Activated naive CD8-positive, alpha-beta T cell treated with anti-CD3 and anti-CD28 coated beads, Interleukin-2, amount 50 U/mL, for 24 hours (primary cell): ENCODE measurements at regions not wholly inside any gene's neighbourhood (a gene's known extent, or its start where the extent isn't known, plus 50 kb on each side); places are given as distances from the start of the nearest gene placed in this dataset.

ENCODE experiments used
- ATAC-seq: fragments of 150-1000 bp; cut with Tn5 transposase; one replicate; pipeline ENCODE4 v1.10.0; 2021
- DNase-seq: peaks from one replicate; pipeline ENCODE4 v3.0.0; 2021
- H3K27ac Mint-ChIP-seq: one replicate; pipeline ENCODE4 v1.8.0; 2021; ENCODE audit warnings: mild to moderate bottlenecking, mixed read lengths
- H3K27me3 Mint-ChIP-seq: one replicate; pipeline ENCODE4 v1.8.0; 2021; ENCODE audit warnings: mixed read lengths
- H3K36me3 Mint-ChIP-seq: one replicate; pipeline ENCODE4 v1.8.0; 2021; ENCODE audit warnings: low read depth, mixed read lengths
- H3K4me1 Mint-ChIP-seq: one replicate; pipeline ENCODE4 v1.8.0; 2021; ENCODE audit warnings: mixed read lengths
- H3K4me3 Mint-ChIP-seq: one replicate; pipeline ENCODE4 v1.8.0; 2021; ENCODE audit warnings: mild to moderate bottlenecking, moderate library complexity, mixed read lengths
- H3K9me3 Mint-ChIP-seq: one replicate; pipeline ENCODE4 v1.8.0; 2021; ENCODE audit warnings: mixed read lengths

DNA sequence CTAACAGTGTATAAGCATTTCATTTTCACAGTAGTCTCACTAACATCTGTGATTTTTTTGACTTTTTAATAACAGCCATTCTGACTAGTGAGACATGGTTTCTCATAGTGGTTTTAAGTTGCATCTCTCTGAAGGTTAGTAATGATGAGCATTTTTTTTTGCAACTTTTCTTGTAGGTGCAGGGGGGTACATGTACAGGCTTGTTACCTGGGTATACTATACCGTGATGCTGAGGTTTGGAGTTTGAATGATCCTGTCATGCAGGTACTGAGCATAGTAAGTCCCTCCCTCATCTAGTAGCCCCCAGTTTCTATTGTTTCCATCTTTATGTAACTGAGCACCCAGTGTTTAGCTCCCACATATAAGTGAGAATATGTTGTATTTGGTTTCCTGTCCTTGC lies 444.6 kb upstream of the DAB2 start:
- H3K9me3 Mint-ChIP-seq = peaks cover 15% of the 10 kb centered on the region
- H3K27me3 Mint-ChIP-seq = peaks cover 2% of the 10 kb centered on the region
- ATAC-seq (no peak), DNase-seq (no peak)
- no peaks in the 10 kb centered on the region for H3K4me1 Mint-ChIP-seq
- no peaks in the 10 kb centered on the region for H3K36me3 Mint-ChIP-seq
- no peak overlapping the region for H3K4me3 Mint-ChIP-seq
- H3K27ac Mint-ChIP-seq = no peak overlapping the region

GRCh38 chr5:39867923-39868322 lies 443.1 kb upstream of the DAB2 start:
- no peak overlapping the region for H3K27ac Mint-ChIP-seq
- no peak overlapping the region for H3K4me3 Mint-ChIP-seq
- DNase-seq (no peak), ATAC-seq (no peak)
- H3K4me1 Mint-ChIP-seq = no peaks in the 10 kb centered on the region
- H3K36me3 Mint-ChIP-seq = no peaks in the 10 kb centered on the region
- H3K9me3 Mint-ChIP-seq = peaks cover 15% of the 10 kb centered on the region
- peaks cover 2% of the 10 kb centered on the region for H3K27me3 Mint-ChIP-seq

DNA sequence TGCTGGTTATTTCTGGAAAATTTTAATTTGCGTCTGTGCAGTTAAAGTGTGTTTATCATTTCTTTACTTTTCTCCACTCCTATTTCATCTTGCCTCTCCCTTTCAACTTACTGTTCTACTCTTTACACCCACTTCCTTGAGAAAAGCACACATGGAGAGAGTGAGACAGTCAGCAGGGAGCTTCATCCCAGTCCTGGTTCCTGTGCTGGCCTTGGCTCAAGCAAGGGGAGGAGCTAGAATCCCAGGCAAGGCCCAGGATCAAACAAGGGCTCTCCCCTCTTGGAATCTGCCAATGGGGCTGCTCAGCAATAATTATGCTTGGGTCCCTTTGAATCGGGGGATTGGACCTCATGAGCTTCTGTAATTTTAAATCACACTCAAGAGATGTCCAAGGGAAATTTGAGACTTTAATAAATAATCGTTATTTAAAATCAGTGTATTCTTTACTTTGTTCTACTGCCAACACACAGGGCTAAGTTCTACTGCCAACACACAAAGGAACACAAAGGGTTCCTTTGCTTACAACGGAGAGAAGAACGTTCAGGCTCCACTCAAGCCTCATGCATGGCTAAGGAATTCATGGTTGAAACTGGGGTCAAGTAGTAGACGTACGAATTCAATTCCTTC lies 439.3 kb upstream of the DAB2 start:
- Mint-ChIP-seq H3K27me3 (peaks cover 3% of the 10 kb centered on the region), H3K36me3 (no peaks in the 10 kb centered on the region), H3K27ac (no peak overlapping the region), H3K4me1 (no peaks in the 10 kb centered on the region), H3K9me3 (no peaks in the 10 kb centered on the region), H3K4me3 (no peak overlapping the region)
- DNase-seq (no peak), ATAC-seq (no peak)

GRCh38 chr5:39857041-39857440 lies 432.3 kb upstream of the DAB2 start:
- Mint-ChIP-seq H3K36me3 (no peaks in the 10 kb centered on the region), H3K27ac (no peak overlapping the region), H3K9me3 (no peaks in the 10 kb centered on the region), H3K4me3 (no peak overlapping the region), H3K4me1 (no peaks in the 10 kb centered on the region), H3K27me3 (peaks cover 5% of the 10 kb centered on the region)
- no peak for ATAC-seq
- DNase-seq = no peak

DNA sequence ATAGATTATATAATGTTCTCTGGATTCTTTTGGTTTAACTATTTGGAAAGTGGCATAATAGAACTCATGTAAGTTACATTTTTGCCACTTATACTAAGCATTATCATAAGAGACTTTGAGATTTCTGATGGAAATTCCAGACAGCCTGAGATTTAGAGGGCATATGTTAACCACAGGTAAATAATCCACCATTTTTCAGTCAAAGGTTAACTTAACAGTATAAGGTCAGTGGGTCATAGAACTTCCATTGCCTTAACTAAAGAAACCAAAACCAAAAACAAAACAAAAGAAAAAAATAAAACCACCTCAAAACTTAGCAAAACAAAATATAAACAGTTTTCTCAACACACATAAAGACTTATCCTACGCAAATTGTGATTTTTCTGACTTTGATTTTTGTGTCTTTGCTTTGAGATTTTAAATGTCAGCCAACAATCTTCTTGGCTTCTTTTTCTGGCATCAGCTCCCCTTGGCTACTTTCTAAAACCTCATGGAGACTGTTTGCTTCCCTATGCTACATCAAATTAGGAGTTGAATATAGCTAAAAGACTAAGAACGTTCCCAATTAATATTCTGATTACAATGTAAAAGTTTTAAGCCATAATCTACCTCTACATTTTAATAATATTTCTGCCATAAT lies 430.1 kb upstream of the DAB2 start:
- no peak overlapping the region for H3K4me3 Mint-ChIP-seq
- no peak for DNase-seq
- H3K9me3 Mint-ChIP-seq = no peaks in the 10 kb centered on the region
- no peaks in the 10 kb centered on the region for H3K4me1 Mint-ChIP-seq
- no peaks in the 10 kb centered on the region for H3K36me3 Mint-ChIP-seq
- ATAC-seq = no peak
- no peak overlapping the region for H3K27ac Mint-ChIP-seq
- peaks cover 3% of the 10 kb centered on the region for H3K27me3 Mint-ChIP-seq

DNA sequence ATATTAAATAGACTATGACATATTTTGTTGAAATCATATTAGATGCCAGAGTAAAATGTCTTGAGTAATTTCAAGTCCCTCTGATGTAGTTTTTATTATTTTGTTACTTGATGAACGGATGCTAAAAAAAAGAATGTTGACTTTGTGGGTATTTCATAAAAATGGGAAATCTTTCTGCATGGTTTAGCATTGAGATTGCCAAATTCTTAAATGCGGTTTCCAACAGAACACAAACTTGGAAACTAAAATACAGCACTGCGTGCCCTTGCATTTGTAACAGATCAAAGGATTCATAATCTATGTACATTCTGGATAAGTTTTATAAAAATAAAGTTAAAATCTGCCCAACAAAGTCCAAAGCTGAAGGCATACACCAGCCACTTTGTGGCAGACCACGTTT lies 425.5 kb upstream of the DAB2 start:
- Mint-ChIP-seq H3K4me3 (no peak overlapping the region), H3K9me3 (no peaks in the 10 kb centered on the region), H3K27me3 (peaks cover 9% of the 10 kb centered on the region), H3K4me1 (no peaks in the 10 kb centered on the region), H3K36me3 (no peaks in the 10 kb centered on the region), H3K27ac (no peak overlapping the region)
- DNase-seq = no peak
- ATAC-seq = no peak

- Mint-ChIP-seq H3K9me3 (no peaks in the 10 kb centered on the region), H3K4me3 (no peak overlapping the region), H3K27ac (no peak overlapping the region), H3K27me3 (peaks cover 9% of the 10 kb centered on the region), H3K4me1 (no peaks in the 10 kb centered on the region), H3K36me3 (no peaks in the 10 kb centered on the region)
- DNase-seq = no peak
- ATAC-seq = no peak
Observed at GRCh38 chr5:39846144-39846543, 421.4 kb upstream of the DAB2 start.

- DNase-seq = no peak
- no peaks in the 10 kb centered on the region for H3K4me1 Mint-ChIP-seq
- H3K9me3 Mint-ChIP-seq = peaks cover 7% of the 10 kb centered on the region
- peaks cover 9% of the 10 kb centered on the region for H3K27me3 Mint-ChIP-seq
- ATAC-seq = no peak
- no peaks in the 10 kb centered on the region for H3K36me3 Mint-ChIP-seq
- no peak overlapping the region for H3K27ac Mint-ChIP-seq
- H3K4me3 Mint-ChIP-seq = no peak overlapping the region
Observed at GRCh38 chr5:39843767-39844166, 419.0 kb upstream of the DAB2 start.

GRCh38 chr5:39835371-39835770 lies 410.6 kb upstream of the DAB2 start:
- DNase-seq (no peak), ATAC-seq (no peak)
- Mint-ChIP-seq H3K4me1 (no peaks in the 10 kb centered on the region), H3K4me3 (no peak overlapping the region), H3K27me3 (peaks cover 10% of the 10 kb centered on the region), H3K27ac (no peak overlapping the region), H3K36me3 (no peaks in the 10 kb centered on the region), H3K9me3 (peaks cover 5% of the 10 kb centered on the region)

- peaks cover 1% of the 10 kb centered on the region for H3K27me3 Mint-ChIP-seq
- no peaks in the 10 kb centered on the region for H3K36me3 Mint-ChIP-seq
- H3K4me3 Mint-ChIP-seq = no peak overlapping the region
- DNase-seq = no peak
- ATAC-seq = no peak
- H3K27ac Mint-ChIP-seq = no peak overlapping the region
- H3K4me1 Mint-ChIP-seq = no peaks in the 10 kb centered on the region
- no peaks in the 10 kb centered on the region for H3K9me3 Mint-ChIP-seq
Observed at GRCh38 chr5:39829441-39829840, 404.7 kb upstream of the DAB2 start.

DNA sequence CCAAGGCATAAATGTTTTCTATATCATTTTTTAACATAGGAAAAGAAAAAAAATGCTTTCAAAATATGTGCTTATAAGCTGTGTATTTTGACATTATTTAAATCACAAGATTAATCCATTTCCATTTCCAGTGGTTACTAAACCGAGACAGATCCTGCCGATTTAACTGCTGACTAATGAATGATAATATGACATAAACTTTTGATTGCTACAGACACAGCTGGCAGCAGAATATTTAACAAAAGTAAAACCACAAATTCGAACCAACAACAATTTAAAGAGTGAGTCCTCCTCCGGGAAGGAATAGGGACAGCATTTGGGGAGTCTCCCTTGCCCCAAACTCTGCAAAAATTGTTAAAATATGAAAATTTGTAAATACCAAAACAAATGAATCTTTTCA lies 401.3 kb upstream of the DAB2 start:
- Mint-ChIP-seq H3K9me3 (no peaks in the 10 kb centered on the region), H3K27me3 (no peaks in the 10 kb centered on the region), H3K4me1 (no peaks in the 10 kb centered on the region), H3K36me3 (no peaks in the 10 kb centered on the region), H3K27ac (no peak overlapping the region), H3K4me3 (no peak overlapping the region)
- ATAC-seq (no peak), DNase-seq (no peak)

DNA sequence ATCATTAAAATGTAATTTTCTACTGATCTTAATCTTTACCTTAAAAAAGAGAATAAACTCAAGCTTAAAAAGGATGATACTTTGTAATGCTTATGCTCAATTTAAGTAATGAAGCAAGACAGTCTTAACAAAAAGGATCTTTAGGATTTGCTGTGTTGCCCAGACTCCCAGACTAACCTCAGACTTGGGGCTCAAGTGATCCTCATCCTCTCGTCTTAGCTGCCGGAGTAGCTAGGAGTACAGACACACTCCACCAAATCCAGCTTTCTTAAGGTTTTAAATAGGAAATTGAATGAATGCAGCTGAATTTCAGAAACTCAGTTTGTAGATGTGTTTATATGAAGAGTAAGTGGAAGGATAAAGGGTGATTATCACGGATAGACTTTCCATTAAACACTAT lies 400.5 kb upstream of the DAB2 start:
- H3K36me3 Mint-ChIP-seq = no peaks in the 10 kb centered on the region
- H3K27me3 Mint-ChIP-seq = no peaks in the 10 kb centered on the region
- H3K27ac Mint-ChIP-seq = no peak overlapping the region
- no peak for ATAC-seq
- H3K4me3 Mint-ChIP-seq = no peak overlapping the region
- no peaks in the 10 kb centered on the region for H3K9me3 Mint-ChIP-seq
- DNase-seq = no peak
- H3K4me1 Mint-ChIP-seq = no peaks in the 10 kb centered on the region

DNA sequence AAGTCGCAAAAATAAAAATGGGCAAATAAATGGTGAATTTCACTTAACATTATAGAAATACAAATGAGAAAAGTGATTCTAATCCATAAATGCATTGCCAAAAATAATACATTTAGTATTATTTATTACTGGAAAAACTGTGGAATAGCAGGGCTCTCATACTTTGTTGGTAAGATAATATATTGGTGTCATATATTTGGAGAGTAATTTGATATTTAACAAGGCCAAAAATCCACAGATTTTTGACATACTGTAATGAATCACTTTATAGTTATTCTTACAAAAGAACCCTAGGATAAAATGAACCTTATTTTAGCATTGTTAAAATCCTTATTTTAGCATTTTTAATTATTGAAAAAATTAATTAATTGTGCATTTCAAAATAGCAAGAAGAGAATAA lies 397.2 kb upstream of the DAB2 start:
- H3K27me3 Mint-ChIP-seq = no peaks in the 10 kb centered on the region
- H3K27ac Mint-ChIP-seq = no peak overlapping the region
- H3K4me3 Mint-ChIP-seq = no peak overlapping the region
- H3K4me1 Mint-ChIP-seq = no peaks in the 10 kb centered on the region
- DNase-seq (no peak), ATAC-seq (no peak)
- H3K36me3 Mint-ChIP-seq = no peaks in the 10 kb centered on the region
- no peaks in the 10 kb centered on the region for H3K9me3 Mint-ChIP-seq

DNA sequence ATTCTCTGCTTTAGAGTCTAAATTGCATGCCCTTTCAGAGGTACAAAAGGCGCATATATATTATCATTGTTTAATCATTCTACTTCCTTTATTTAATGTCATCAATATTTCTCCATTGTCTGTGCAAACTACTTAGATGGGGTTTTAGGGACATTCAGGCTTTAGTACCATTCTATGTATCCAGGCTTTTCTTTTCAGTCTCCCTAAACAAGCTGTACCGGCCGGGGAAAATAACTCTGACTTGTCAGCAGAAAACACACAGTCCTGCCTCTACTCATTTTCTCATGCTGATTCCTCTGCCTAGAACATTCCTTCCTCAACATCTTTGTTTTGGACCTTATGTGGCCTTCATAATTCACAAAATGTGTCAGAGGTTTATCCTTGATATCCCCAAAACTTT lies 392.1 kb upstream of the DAB2 start:
- Mint-ChIP-seq H3K36me3 (no peaks in the 10 kb centered on the region), H3K9me3 (no peaks in the 10 kb centered on the region), H3K27ac (no peak overlapping the region), H3K4me1 (no peaks in the 10 kb centered on the region), H3K4me3 (no peak overlapping the region), H3K27me3 (peaks cover 5% of the 10 kb centered on the region)
- DNase-seq (no peak), ATAC-seq (no peak)

DNA sequence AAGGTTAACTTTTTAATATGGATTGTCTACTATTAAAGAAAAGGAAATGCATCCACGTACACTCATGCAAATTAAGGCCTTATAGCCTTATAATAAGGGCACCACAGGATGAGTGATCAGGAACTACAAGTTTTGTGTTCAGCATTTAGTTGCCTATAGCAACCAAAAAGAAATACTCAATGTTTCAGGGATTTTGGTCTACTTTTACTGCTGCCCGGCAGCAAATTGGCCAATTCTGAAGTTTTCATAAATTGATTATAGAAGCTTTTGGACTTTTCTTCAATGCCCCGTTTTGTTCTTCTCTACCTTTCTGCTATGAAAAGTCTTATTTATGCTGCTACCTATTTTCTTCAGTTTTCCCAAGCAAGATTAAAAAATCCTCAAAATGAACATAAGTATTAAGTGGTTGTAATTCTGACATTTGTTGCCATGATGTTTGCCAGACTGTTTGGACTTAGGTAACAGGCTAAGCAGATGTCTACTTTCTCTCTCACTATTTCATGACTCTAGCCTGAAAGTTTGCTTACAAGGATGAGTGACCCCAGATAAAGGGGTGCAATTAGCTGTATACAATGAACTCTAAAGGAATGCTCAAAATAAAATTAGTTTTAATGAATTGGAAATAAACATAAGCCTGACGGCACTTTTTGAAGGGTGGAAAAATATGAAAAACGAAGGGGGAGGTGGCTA lies 391.5 kb upstream of the DAB2 start:
- Mint-ChIP-seq H3K36me3 (no peaks in the 10 kb centered on the region), H3K27me3 (peaks cover 5% of the 10 kb centered on the region), H3K4me1 (no peaks in the 10 kb centered on the region), H3K9me3 (no peaks in the 10 kb centered on the region), H3K27ac (no peak overlapping the region), H3K4me3 (no peak overlapping the region)
- DNase-seq (no peak), ATAC-seq (no peak)
